ENCODE measurements at regions not wholly inside any gene's neighbourhood (a gene's known extent, or its start where the extent isn't known, plus 50 kb on each side); places are given as distances from the start of the nearest gene placed in this dataset.

DNA sequence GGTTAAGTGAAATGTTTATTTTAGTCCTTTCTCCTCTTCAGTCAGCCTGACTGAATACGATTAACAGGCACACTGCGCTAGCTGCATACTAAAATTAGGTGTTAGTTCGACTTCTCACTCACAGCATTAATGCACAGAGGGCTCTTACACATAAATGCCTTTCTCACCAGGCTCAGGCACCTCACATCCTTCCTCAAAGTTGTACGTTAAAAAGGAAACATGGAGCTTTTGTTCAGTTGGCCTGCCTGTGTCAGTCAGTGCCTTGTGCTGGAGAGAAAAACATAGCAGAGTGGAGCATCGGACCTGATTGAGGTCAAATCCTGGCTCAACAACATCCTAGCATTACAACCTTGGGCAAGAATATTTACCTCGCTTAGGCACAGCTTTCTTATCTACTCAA is 236.0 kb upstream of the ZNF462 start:
- TF ChIP-seq POLR2A (IDR thresholded peaks at IDR 0.05), result no peak
- TF ChIP-seq, protein P1, sequence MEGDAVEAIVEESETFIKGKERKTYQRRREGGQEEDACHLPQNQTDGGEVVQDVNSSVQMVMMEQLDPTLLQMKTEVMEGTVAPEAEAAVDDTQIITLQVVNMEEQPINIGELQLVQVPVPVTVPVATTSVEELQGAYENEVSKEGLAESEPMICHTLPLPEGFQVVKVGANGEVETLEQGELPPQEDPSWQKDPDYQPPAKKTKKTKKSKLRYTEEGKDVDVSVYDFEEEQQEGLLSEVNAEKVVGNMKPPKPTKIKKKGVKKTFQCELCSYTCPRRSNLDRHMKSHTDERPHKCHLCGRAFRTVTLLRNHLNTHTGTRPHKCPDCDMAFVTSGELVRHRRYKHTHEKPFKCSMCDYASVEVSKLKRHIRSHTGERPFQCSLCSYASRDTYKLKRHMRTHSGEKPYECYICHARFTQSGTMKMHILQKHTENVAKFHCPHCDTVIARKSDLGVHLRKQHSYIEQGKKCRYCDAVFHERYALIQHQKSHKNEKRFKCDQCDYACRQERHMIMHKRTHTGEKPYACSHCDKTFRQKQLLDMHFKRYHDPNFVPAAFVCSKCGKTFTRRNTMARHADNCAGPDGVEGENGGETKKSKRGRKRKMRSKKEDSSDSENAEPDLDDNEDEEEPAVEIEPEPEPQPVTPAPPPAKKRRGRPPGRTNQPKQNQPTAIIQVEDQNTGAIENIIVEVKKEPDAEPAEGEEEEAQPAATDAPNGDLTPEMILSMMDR (IDR thresholded peaks at IDR 0.05), result no peak
